Nephron (organoid): ENCODE measurements at regions not wholly inside any gene's neighbourhood (a gene's known extent, or its start where the extent isn't known, plus 50 kb on each side); places are given as distances from the start of the nearest gene placed in this dataset.
A peak's percentile ranks its signal among the peaks of the same experiment; 100 is the strongest.

Source experiments
- H3K27ac Mint-ChIP-seq, 3 experiments: 2 replicates each; pipeline ENCODE4 v1.8.0; 2020; ENCODE audit warnings: mixed read lengths in 3 of 3, mild to moderate bottlenecking in 2 of 3, moderate library complexity in 1 of 3
- H3K27me3 Mint-ChIP-seq: 2 replicates; pipeline ENCODE4 v1.8.0; 2021; ENCODE audit warnings: low read depth, mild to moderate bottlenecking, moderate library complexity, mixed read lengths
- H3K36me3 Mint-ChIP-seq: 2 replicates; pipeline ENCODE4 v1.8.0; 2020; ENCODE audit warnings: low read depth, mixed read lengths
- H3K4me1 Mint-ChIP-seq: 2 replicates; pipeline ENCODE4 v1.8.0; 2020; ENCODE audit warnings: mixed read lengths
- H3K4me3 Mint-ChIP-seq, 3 experiments: 2 replicates each; pipeline ENCODE4 v1.8.0; 2020; ENCODE audit warnings: mild to moderate bottlenecking in 3 of 3, mixed read lengths in 3 of 3, moderate library complexity in 2 of 3
- H3K9me3 Mint-ChIP-seq: 2 replicates; pipeline ENCODE4 v1.8.0; 2020; ENCODE audit warnings: mixed read lengths
- TF ChIP-seq, protein P1 (sequence below), 3 experiments: fragments of 200-600 bp; sonication (generic); IDR thresholded peaks; one replicate each; pipeline ENCODE4 v1.5.0; 2021; ENCODE audit warnings: antibody characterized with exemption in 3 of 3; ENCODE audit not compliant: unreplicated experiment in 3 of 3

DNA sequence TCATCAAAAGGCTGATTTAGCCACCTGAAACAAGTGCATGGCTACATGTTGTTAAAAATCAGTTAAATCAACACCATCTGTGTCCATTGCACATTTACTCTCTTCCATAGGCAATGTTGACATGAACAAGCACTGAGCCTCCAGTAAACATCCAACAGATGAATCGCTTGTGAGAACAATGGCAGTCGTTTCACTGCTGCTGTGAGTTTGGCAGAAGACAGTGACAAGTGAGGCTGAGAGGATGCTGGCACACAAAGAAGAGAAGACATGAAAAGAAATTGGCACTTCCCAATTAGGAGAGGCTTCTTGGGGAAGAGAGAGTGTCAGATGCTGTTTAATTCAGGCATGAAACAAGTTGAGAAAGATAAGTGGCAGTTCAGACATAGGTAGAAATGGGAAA is 227.4 kb upstream of the STT3B start:
- no peaks in the 10 kb centered on the region for H3K36me3 Mint-ChIP-seq
- H3K27ac Mint-ChIP-seq, result no peak overlapping the region
- H3K9me3 Mint-ChIP-seq, result no peaks in the 10 kb centered on the region
- peaks cover 5% of the 10 kb centered on the region for H3K4me1 Mint-ChIP-seq
- no peak overlapping the region for H3K4me3 Mint-ChIP-seq
- TF ChIP-seq, protein P1, sequence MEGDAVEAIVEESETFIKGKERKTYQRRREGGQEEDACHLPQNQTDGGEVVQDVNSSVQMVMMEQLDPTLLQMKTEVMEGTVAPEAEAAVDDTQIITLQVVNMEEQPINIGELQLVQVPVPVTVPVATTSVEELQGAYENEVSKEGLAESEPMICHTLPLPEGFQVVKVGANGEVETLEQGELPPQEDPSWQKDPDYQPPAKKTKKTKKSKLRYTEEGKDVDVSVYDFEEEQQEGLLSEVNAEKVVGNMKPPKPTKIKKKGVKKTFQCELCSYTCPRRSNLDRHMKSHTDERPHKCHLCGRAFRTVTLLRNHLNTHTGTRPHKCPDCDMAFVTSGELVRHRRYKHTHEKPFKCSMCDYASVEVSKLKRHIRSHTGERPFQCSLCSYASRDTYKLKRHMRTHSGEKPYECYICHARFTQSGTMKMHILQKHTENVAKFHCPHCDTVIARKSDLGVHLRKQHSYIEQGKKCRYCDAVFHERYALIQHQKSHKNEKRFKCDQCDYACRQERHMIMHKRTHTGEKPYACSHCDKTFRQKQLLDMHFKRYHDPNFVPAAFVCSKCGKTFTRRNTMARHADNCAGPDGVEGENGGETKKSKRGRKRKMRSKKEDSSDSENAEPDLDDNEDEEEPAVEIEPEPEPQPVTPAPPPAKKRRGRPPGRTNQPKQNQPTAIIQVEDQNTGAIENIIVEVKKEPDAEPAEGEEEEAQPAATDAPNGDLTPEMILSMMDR (IDR thresholded peaks at IDR 0.05; ENCODE audit: unreplicated experiment in 3 of 3), result no peak
- H3K27me3 Mint-ChIP-seq, result no peaks in the 10 kb centered on the region

- no peak overlapping the region for H3K4me3 Mint-ChIP-seq
- TF ChIP-seq, protein P1 (IDR thresholded peaks at IDR 0.05; ENCODE audit: unreplicated experiment in 3 of 3), result no peak
Observed at GRCh38 chr3:31307131-31307785, 225.5 kb upstream of the STT3B start.

DNA sequence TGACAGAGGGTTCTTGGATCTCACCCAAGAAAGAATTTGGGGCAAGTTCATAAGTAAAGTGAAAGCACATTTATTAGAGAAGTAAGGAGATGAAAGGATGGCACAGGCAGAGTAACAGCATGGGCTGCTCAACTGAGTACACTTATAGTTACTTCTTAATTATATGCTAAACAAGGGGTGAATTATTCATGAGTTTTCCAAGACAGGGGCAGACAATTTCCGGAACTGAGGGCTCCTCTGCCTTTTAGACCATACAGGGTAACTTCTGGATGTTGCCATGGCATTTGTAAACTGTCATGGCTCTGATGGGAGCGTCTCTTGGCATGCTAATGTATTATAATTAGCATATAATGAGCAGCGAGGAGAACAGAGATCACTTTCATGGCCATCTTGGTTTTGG is 221.2 kb upstream of the STT3B start:
- no peaks in the 10 kb centered on the region for H3K4me1 Mint-ChIP-seq
- peaks cover 11% of the 10 kb centered on the region for H3K9me3 Mint-ChIP-seq
- TF ChIP-seq, protein P1 (IDR thresholded peaks at IDR 0.05; ENCODE audit: unreplicated experiment in 3 of 3), result no peak
- no peaks in the 10 kb centered on the region for H3K27me3 Mint-ChIP-seq
- H3K27ac Mint-ChIP-seq, result no peak overlapping the region
- no peak overlapping the region for H3K4me3 Mint-ChIP-seq
- H3K36me3 Mint-ChIP-seq, result peaks cover 7% of the 10 kb centered on the region

More at GRCh38 chr3:31307131-31307785, 225.5 kb upstream of the STT3B start:
- Mint-ChIP-seq H3K9me3 (no peaks in the 10 kb centered on the region), H3K27ac (peak overlapping the region in 1 of 3 experiments; percentile 20), H3K4me1 (no peaks in the 10 kb centered on the region), H3K36me3 (no peaks in the 10 kb centered on the region), H3K27me3 (no peaks in the 10 kb centered on the region)

- H3K36me3 Mint-ChIP-seq, result peaks cover 7% of the 10 kb centered on the region
- no peaks in the 10 kb centered on the region for H3K4me1 Mint-ChIP-seq
- TF ChIP-seq, protein P1 (IDR thresholded peaks at IDR 0.05; ENCODE audit: unreplicated experiment in 3 of 3), result no peak
- peak overlapping the region in 1 of 3 experiments; percentile 61 for H3K27ac Mint-ChIP-seq
- H3K4me3 Mint-ChIP-seq, result no peak overlapping the region
- H3K9me3 Mint-ChIP-seq, result peaks cover 14% of the 10 kb centered on the region
- no peaks in the 10 kb centered on the region for H3K27me3 Mint-ChIP-seq
Observed at GRCh38 chr3:31312400-31312799, 220.3 kb upstream of the STT3B start.

DNA sequence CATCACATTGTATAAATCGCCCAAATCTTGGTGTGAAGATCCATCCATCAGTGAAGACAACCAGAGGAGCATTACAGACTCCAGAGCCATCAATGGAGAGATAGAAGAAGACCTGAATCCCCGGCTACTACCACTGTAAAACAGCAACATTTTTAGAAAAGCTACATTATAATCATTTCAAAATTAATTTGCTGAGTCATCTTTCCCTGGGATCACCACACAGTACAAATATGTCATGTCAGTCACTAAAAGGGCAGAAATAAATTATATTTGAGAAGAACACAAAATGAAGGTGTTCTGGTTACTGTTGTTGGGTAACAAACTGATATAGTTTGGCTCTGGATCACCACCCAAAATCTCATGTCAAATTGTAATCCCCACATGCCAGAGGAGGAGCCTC is 218.5 kb upstream of the STT3B start:
- peaks cover 7% of the 10 kb centered on the region for H3K36me3 Mint-ChIP-seq
- no peaks in the 10 kb centered on the region for H3K4me1 Mint-ChIP-seq
- no peak overlapping the region for H3K4me3 Mint-ChIP-seq
- TF ChIP-seq, protein P1 (IDR thresholded peaks at IDR 0.05; ENCODE audit: unreplicated experiment in 3 of 3), result no peak
- no peaks in the 10 kb centered on the region for H3K27me3 Mint-ChIP-seq
- peaks cover 14% of the 10 kb centered on the region for H3K9me3 Mint-ChIP-seq
- H3K27ac Mint-ChIP-seq, result no peak overlapping the region

- peaks cover 7% of the 10 kb centered on the region for H3K4me1 Mint-ChIP-seq
- peaks cover 7% of the 10 kb centered on the region for H3K36me3 Mint-ChIP-seq
- H3K9me3 Mint-ChIP-seq, result peaks cover 15% of the 10 kb centered on the region
- no peak overlapping the region for H3K27ac Mint-ChIP-seq
- TF ChIP-seq, protein P1 (IDR thresholded peaks at IDR 0.05; ENCODE audit: unreplicated experiment in 3 of 3), result no peak
- no peak overlapping the region for H3K4me3 Mint-ChIP-seq
- peaks cover 4% of the 10 kb centered on the region for H3K27me3 Mint-ChIP-seq
Observed at GRCh38 chr3:31319332-31319731, 213.4 kb upstream of the STT3B start.
